HepG2 (cell line): ENCODE measurements at regions not wholly inside any gene's neighbourhood (a gene's known extent, or its start where the extent isn't known, plus 50 kb on each side); places are given as distances from the start of the nearest gene placed in this dataset.

Experiments used
- ELF3 ChIP-seq: IDR thresholded peaks from 2 replicates; pipeline ENCODE4 v1.6.1; 2016; ENCODE audit warnings: missing genetic modification reagents, missing compliant biosample characterization
- ESRRA ChIP-seq: sonication (generic); formaldehyde crosslinking; IDR thresholded peaks from 2 replicates; pipeline ENCODE4 v1.5.1; 2020; ENCODE audit warnings: mild to moderate bottlenecking, low read depth, missing genetic modification reagents
- FLYWCH1 ChIP-seq: sonication (generic); formaldehyde crosslinking; IDR thresholded peaks from 2 replicates; pipeline ENCODE4 v1.8.1; 2023; ENCODE audit warnings: mild to moderate bottlenecking, missing genetic modification reagents
- GPN1 ChIP-seq: sonication (generic); formaldehyde crosslinking; IDR thresholded peaks from 2 replicates; pipeline ENCODE4 v1.5.1; 2020; ENCODE audit warnings: missing genetic modification reagents, borderline replicate concordance
- HMG20A ChIP-seq: IDR thresholded peaks from 2 replicates; pipeline ENCODE4 v1.6.1; 2016; ENCODE audit warnings: borderline replicate concordance
- KDM5B ChIP-seq: sonication (generic); formaldehyde crosslinking; IDR thresholded peaks from 2 replicates; pipeline ENCODE4 v1.4.0; 2020; ENCODE audit warnings: missing genetic modification reagents, mild to moderate bottlenecking, borderline replicate concordance
- KLF13 ChIP-seq: sonication (generic); formaldehyde crosslinking; IDR thresholded peaks from 2 replicates; pipeline ENCODE4 v1.4.0; 2020; ENCODE audit warnings: mild to moderate bottlenecking, missing genetic modification reagents
- ONECUT2 ChIP-seq: sonication (generic); formaldehyde crosslinking; IDR thresholded peaks from 2 replicates; pipeline ENCODE4 v1.4.0; 2020; ENCODE audit warnings: missing genetic modification reagents
- SKIL ChIP-seq: sonication (generic); formaldehyde crosslinking; IDR thresholded peaks from 2 replicates; pipeline ENCODE4 v1.8.0; 2022; ENCODE audit warnings: missing genetic modification reagents, mild to moderate bottlenecking, moderate library complexity, borderline replicate concordance
- SOX13 ChIP-seq, 3 experiments: fragments of 450-650 bp in 1 of 3; sonication (generic) in 1 of 3; formaldehyde crosslinking in 1 of 3; IDR thresholded peaks in 2 of 3; conservative IDR thresholded peaks in 1 of 3; 2 replicates each; pipeline versions ENCODE4 v1.5.0 to v1.6.1; 2016 to 2020; ENCODE audit warnings: antibody characterized with exemption in 1 of 3, mild to moderate bottlenecking in 1 of 3, missing compliant biosample characterization in 1 of 3, missing genetic modification reagents in 1 of 3, moderate library complexity in 1 of 3
- SP140L ChIP-seq: sonication (generic); formaldehyde crosslinking; IDR thresholded peaks from 2 replicates; pipeline ENCODE4 v1.4.0; 2020; ENCODE audit warnings: missing genetic modification reagents, borderline replicate concordance
- TCF7 ChIP-seq: sonication (generic); IDR thresholded peaks from 2 replicates; pipeline ENCODE4 v1.6.1; 2016; ENCODE audit warnings: antibody characterized with exemption, low read depth
- TERF1 ChIP-seq: sonication (generic); formaldehyde crosslinking; IDR thresholded peaks from 2 replicates; pipeline ENCODE4 v1.8.0; 2022; ENCODE audit warnings: mild to moderate bottlenecking, missing genetic modification reagents, moderate library complexity
- USF2 ChIP-seq, 2 experiments: sonication (generic) in 1 of 2; formaldehyde crosslinking in 1 of 2; IDR thresholded peaks; 2 replicates each; pipeline versions ENCODE4 v1.5.1 to v1.6.1; 2011 to 2020; ENCODE audit warnings: borderline replicate concordance in 1 of 2, low read depth in 1 of 2, low read length in 1 of 2, mild to moderate bottlenecking in 1 of 2, missing genetic modification reagents in 1 of 2, moderate library complexity in 1 of 2
- ZBTB7B ChIP-seq: sonication (generic); formaldehyde crosslinking; IDR thresholded peaks from 2 replicates; pipeline ENCODE4 v1.4.0; 2020; ENCODE audit warnings: missing genetic modification reagents
- ZMYM4 ChIP-seq: sonication (generic); formaldehyde crosslinking; IDR thresholded peaks from 2 replicates; pipeline ENCODE4 v1.8.1; 2023; ENCODE audit warnings: mild to moderate bottlenecking, missing genetic modification reagents
- ZNF12 ChIP-seq: sonication (generic); formaldehyde crosslinking; IDR thresholded peaks from 2 replicates; pipeline ENCODE4 v1.5.0; 2020; ENCODE audit warnings: missing genetic modification reagents
- ZNF724P ChIP-seq: sonication (generic); formaldehyde crosslinking; IDR thresholded peaks from 2 replicates; pipeline ENCODE4 v1.8.0; 2022; ENCODE audit warnings: missing genetic modification reagents, borderline replicate concordance
- ZSCAN30 ChIP-seq: sonication (generic); formaldehyde crosslinking; IDR thresholded peaks from 2 replicates; pipeline ENCODE4 v1.5.0; 2020; ENCODE audit warnings: mild to moderate bottlenecking, missing genetic modification reagents
- TF ChIP-seq, protein P1 (sequence below): sonication (generic); formaldehyde crosslinking; IDR thresholded peaks from 2 replicates; pipeline ENCODE4 v1.9.0; 2021; ENCODE audit warnings: missing genetic modification reagents, borderline replicate concordance

DNA sequence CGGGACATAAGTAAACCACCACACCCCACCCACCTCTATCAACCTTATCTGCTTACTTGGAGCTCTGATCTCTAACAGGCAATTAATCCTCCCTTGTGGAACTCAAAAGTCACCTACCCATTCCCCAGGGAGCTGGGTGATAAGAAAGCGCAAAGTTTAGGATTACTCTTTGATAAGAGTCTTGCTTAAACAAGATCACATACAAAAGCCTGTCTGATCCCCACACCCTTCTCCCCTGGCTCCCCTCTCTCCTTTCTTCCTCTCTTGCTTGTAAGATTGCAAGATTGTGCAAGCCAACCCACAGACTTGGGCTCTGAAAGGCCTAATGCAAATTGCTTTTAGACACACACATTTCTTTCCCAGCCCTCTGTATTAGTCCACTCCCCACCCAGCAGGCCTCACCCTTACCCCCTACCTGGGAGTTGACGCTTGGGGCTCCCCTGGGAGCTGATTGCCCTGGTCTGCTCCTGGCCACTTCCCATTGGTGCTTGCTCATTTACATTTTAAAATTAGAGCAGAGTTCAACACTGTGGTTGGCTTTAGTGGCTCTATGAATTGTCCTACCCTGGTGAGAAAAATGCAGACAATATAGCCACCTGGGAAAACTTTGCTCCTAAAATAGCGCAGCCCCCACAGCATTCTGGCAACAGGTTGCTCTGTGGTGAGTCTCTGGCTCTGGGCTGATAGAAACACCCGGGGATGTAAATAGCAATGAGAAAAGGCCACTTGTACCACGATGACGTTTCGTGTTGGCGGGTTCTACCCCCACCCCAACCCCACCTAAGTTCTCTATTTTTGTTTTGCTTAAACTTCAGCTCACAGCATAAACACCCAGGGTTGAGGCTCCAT is 58.9 kb upstream of the EPCAM start (continued):
- no peak for TF ChIP-seq ESRRA (CRISPR knock-in tag)
- TF ChIP-seq ZSCAN30 (CRISPR knock-in tag): peak; percentile 69; the same call in 1 of the 2 replicates
- no peak for TF ChIP-seq USF2 (IDR thresholded peaks at IDR 0.05; ENCODE audit: low read depth, low read length)
- TF ChIP-seq USF2 (CRISPR knock-in tag; IDR thresholded peaks at IDR 0.05; ENCODE audit: borderline replicate concordance): no peak
- TF ChIP-seq, protein P1, sequence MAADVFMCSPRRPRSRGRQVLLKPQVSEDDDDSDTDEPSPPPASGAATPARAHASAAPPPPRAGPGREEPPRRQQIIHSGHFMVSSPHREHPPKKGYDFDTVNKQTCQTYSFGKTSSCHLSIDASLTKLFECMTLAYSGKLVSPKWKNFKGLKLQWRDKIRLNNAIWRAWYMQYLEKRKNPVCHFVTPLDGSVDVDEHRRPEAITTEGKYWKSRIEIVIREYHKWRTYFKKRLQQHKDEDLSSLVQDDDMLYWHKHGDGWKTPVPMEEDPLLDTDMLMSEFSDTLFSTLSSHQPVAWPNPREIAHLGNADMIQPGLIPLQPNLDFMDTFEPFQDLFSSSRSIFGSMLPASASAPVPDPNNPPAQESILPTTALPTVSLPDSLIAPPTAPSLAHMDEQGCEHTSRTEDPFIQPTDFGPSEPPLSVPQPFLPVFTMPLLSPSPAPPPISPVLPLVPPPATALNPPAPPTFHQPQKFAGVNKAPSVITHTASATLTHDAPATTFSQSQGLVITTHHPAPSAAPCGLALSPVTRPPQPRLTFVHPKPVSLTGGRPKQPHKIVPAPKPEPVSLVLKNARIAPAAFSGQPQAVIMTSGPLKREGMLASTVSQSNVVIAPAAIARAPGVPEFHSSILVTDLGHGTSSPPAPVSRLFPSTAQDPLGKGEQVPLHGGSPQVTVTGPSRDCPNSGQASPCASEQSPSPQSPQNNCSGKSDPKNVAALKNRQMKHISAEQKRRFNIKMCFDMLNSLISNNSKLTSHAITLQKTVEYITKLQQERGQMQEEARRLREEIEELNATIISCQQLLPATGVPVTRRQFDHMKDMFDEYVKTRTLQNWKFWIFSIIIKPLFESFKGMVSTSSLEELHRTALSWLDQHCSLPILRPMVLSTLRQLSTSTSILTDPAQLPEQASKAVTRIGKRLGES (CRISPR knock-in tag): peak; percentile 74; the same call in 1 of the 2 replicates
- TF ChIP-seq ONECUT2 (CRISPR knock-in tag): no peak
- TF ChIP-seq ZNF12 (CRISPR knock-in tag): 0 out of 2 replicates have a peak, but pooled peaks have one; percentile 4
- TF ChIP-seq TERF1: no peak
- TF ChIP-seq HMG20A: no peak; the same call in 1 of the 2 replicates
- TF ChIP-seq SKIL (CRISPR knock-in tag): peak; percentile 75
- peak; percentile 46; the same call in 1 of the 2 replicates for TF ChIP-seq ZMYM4 (CRISPR knock-in tag)
- no peak for TF ChIP-seq KLF13
- TF ChIP-seq ZBTB7B: peak; percentile 82; the same call in 1 of the 2 replicates
- TF ChIP-seq GPN1: no peak
- TF ChIP-seq FLYWCH1: no peak
- TF ChIP-seq TCF7: peak; percentile 91
- no peak for TF ChIP-seq ELF3 (CRISPR knock-in tag)
- no peak for TF ChIP-seq ZNF724P (CRISPR knock-in tag)
- 0 out of 2 replicates have a peak, but pooled peaks have one; percentile 84 for TF ChIP-seq SP140L
- peak; percentile 79 for TF ChIP-seq SOX13 (IDR thresholded peaks at IDR 0.05)
- peak in 1 of 2 experiments; percentile 87; a peak in 2 of 4 replicates for TF ChIP-seq SOX13 (CRISPR knock-in tag; conservative IDR thresholded peaks at IDR 0.05 in 1 of 2, IDR thresholded peaks at IDR 0.05 in 1 of 2)
- TF ChIP-seq KDM5B (CRISPR knock-in tag): no peak
